Suppressor macrophage treated with lipopolysaccharide for 1 hour (primary cell): ENCODE measurements at regions not wholly inside any gene's neighbourhood (a gene's known extent, or its start where the extent isn't known, plus 50 kb on each side); places are given as distances from the start of the nearest gene placed in this dataset.
A peak's percentile ranks its signal among the peaks of the same experiment; 100 is the strongest.

ENCODE experiments used
- DNase-seq, 3 donors: peaks; one replicate each; pipeline ENCODE4 v3.0.0-alpha.2; 2020 to 2022

DNA sequence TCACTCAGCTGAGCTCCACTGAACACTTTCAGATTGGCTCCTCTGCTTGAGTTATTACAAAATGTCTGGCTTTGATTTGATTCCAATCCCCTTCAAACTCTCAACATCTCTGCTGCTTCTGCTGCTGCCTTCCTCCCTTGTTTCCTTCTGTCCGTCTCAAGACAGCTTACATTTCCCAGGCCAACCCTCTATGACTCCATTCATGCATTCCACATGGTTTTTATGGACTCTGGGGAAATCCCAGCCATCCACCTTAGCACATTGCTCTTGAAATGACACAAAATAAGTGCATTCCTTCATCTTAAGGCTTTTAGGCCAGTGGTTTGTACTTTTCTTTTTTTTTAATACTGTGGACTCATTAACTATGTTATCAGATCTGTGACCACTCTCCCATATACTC lies 68.5 kb upstream of the TMEM164 start:
- no peak for DNase-seq

DNA sequence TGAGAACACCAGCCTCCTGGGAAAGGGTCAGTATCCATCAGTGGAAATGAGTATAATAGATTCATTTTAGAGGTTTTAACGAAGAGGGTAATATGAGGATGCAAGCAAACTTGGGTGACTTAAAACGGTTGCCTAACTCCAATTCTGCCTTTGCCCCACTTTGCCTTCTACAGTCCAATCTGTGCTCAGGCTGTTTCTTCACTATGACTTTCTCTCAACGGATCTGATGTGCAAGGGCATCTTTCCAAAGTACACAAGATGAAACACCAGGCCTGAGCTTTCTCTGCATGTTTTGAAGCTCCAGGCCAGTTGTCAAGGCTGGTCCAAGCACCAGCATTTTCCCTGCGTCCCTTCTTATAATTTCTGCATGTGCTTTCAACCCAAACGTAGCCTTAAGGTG lies 68.0 kb upstream of the TMEM164 start:
- no peak for DNase-seq

DNA sequence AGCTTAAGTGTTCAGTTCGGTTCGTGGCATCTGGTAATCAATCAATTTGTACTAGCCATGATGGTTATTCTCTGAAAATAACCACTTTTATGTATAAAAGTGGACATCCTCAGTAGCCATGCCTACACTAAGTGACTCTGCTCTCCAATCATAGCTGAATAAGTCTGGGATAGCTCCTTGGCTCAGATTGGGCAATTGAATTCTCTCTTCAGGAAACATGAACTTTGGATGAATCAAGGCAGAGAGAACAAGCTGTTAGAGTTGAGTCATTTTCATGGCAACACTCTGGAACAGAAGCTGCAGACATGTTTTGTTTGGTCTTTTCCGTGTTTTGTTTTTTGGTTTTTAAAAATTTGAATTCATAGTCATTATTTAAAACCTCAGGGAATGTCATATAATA lies 66.8 kb upstream of the TMEM164 start:
- DNase-seq: no peak

DNA sequence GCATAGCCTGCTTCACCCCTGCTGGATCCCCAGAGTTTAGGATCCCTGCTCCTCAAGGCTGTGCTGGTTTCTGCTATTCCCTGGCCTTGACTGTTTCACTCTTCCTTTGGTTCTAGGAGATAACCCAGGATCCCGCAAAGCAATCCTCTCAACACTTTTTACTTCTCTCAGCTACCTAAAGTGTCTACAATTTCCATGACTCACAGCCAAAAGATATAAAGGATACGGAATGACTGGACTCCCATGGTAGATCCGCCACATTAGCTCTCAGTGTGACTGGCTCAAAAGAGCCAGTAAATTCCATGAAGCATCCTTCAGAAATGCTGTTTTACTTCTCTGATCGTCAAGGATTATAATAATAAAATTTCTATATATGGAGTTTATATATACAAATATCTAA lies 66.3 kb upstream of the TMEM164 start:
- no peak for DNase-seq

DNA sequence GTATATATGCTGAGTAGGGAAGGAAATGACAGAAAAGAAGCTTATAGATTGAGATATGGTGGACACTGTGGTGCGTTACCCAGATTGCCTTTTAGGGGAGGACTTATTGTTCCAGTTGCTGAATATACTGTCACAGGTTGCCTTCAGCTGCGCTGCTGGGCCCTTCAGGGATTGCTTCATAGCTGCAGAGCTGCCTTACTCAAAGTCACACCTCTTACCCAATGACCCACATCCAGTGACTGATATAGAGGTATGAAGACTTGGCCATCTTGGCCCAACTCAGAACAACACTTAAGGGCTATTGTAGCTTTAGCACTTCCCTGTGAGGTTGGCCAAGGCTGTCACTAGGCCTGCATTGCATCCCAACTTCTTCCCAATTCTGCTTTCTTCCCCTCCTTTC lies 63.4 kb upstream of the TMEM164 start:
- DNase-seq: no peak

DNA sequence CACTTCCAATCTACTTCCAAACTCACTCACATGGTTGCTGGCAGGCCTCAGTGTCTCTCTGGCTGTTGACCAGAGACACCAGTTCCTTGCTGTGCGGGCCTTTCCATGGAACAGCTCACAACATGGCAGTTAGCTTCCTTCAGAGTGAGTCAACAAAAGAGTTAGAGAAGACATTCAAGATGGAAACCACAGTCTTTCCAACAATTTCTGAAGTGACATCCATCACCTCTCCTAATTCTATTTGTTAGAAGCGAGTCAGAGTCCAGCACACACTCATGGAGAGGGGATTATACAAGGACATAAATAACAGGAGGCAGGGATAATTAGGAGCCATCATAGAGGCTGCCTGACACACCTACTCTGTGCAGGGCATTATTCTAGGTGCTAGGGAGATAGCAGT lies 62.5 kb upstream of the TMEM164 start:
- DNase-seq: no peak

DNA sequence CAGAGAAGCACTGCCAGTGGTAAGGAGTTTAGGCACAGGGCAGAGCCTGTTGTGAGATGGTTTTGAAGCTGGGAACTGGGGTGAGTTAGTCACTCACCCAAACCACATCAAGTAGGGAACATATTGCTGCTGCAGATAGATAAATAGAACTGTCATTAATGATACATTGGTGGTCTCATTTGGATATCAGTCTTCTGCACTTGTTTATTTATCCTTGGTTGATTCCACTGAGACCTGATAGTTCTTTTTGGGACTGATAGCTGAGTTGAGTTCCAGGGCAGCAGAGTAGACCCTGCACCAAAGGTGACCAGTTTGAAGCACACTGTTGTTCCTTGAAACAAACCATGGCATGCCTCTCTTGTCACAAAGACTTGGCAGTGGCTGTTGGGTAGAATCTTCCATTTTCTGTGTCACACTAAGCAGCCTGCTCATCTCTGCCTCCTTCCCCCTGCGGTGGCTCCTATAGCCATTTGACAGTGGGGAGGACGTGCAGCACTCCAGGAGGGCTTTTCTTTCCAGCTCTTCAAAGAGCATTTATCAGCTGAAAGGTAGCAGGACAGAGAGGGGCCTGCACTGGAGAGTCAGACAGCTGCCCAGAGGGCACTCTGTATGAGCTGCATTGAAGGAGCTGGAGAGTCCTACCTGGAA lies 59.7 kb upstream of the TMEM164 start:
- DNase-seq: no peak

DNA sequence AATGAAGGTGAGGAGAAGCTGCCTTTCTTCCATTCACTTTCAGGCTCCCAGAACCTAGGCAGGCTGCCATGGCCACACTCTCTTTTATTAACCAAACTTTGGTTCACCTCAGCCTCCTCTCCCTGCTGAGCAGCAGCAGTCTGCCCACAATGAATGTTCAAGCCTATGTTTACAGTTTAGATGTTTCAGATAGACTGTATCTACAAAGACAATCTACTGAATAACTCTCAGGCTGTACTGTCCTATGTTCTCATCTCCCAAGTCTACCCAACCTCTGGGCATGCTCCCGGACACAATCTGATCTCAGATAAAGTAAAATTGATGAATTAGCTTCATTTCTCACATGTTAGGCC lies 59.2 kb upstream of the TMEM164 start:
- DNase-seq: no peak

DNA sequence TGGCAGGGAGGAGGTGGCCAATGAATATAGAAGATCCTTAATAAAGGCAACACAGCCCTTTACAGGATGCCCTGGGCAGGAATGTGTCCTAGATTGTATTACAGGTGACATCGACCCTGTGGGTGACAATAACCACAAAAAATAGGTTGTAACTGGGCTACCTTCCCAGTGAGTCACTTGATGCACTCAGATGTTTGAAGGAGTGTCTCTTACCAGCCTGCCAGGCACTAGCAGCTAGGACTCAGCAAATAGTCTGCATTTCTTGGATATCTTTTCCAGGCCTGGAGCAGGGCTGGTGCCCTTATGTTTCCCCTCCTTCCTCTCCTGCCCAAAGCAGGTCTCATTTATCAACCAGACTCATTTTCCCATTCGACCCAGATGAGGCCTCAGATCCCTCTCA lies 50.9 kb upstream of the TMEM164 start:
- no peak for DNase-seq

DNA sequence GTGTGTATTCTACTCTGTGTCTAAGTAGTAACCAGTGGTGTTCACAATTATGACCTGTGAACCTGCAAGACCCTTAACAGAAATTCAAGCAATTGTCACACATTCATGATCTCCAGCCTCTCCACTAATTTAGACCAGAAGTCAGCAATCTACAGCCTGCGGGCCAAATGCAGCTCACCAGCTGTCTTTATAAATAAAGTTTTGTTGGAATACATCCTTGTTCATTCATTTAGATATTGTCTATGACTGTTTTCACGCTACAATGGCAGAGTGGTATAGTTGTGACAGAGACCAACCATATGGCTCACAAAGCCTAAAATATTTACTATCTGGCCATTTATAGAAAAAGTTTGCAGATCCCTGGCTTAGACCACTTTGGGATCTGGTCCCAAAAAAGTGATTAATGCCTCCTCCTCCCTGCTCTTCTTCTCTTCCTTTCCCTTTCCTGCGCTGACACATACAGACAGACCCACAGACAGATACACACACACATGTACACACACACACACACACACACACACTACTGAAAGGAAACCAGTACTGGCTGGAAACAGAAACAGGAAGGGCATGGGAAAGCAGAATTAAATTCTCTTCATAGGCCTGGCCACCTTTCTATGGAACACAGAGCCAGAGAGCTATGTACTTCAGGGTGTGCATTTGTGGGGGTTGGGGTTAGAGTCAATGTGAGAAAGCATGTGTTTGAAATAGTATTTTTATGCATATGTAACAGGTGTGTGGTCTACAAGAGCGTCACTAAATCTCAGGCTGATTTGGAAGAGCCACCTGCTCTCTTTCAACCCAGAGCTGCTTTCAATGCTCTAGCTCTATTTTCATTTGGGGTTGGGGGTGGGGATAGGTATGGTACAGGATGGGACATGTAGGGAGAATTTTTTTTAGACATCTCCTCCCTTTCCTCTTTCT lies 49.7 kb upstream of the TMEM164 start:
- DNase-seq: peak; percentile 34 to 35 (median 34)
